ENCODE measurements at regions not wholly inside any gene's neighbourhood (a gene's known extent, or its start where the extent isn't known, plus 50 kb on each side); places are given as distances from the start of the nearest gene placed in this dataset.

GRCh38 chr13:95385373-95385772 is 84.1 kb upstream of the ABCC4 start:
- TF ChIP-seq, protein P1, sequence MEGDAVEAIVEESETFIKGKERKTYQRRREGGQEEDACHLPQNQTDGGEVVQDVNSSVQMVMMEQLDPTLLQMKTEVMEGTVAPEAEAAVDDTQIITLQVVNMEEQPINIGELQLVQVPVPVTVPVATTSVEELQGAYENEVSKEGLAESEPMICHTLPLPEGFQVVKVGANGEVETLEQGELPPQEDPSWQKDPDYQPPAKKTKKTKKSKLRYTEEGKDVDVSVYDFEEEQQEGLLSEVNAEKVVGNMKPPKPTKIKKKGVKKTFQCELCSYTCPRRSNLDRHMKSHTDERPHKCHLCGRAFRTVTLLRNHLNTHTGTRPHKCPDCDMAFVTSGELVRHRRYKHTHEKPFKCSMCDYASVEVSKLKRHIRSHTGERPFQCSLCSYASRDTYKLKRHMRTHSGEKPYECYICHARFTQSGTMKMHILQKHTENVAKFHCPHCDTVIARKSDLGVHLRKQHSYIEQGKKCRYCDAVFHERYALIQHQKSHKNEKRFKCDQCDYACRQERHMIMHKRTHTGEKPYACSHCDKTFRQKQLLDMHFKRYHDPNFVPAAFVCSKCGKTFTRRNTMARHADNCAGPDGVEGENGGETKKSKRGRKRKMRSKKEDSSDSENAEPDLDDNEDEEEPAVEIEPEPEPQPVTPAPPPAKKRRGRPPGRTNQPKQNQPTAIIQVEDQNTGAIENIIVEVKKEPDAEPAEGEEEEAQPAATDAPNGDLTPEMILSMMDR (IDR thresholded peaks at IDR 0.05): no peak
- TF ChIP-seq POLR2A (IDR thresholded peaks at IDR 0.05): no peak

Measured in right lobe of liver (tissue), 4 donors.